GM12864 (cell line): ENCODE measurements at regions not wholly inside any gene's neighbourhood (a gene's known extent, or its start where the extent isn't known, plus 50 kb on each side); places are given as distances from the start of the nearest gene placed in this dataset.
"Not testable (repeated sequence)": the region's sequence is repeated elsewhere in the genome, so short reads cannot be mapped to it uniquely, and the experiment has no call there.

Source experiments
- DNase-seq: peaks from one replicate; pipeline ENCODE4 v3.0.0-alpha.2; 2011; ENCODE audit warnings: low read depth
- H3K4me3 ChIP-seq: 2 replicates; pipeline ENCODE4 v1.5.1; 2011; ENCODE audit warnings: mild to moderate bottlenecking, low read depth, low read length, control low read depth
- TF ChIP-seq, protein P1 (sequence below): IDR thresholded peaks from 2 replicates; pipeline ENCODE4 v1.5.1; 2011; ENCODE audit warnings: low read depth, mild to moderate bottlenecking, moderate library complexity, low read length, control low read depth, inconsistent platforms; ENCODE audit errors: missing control alignments

- TF ChIP-seq, protein P1, sequence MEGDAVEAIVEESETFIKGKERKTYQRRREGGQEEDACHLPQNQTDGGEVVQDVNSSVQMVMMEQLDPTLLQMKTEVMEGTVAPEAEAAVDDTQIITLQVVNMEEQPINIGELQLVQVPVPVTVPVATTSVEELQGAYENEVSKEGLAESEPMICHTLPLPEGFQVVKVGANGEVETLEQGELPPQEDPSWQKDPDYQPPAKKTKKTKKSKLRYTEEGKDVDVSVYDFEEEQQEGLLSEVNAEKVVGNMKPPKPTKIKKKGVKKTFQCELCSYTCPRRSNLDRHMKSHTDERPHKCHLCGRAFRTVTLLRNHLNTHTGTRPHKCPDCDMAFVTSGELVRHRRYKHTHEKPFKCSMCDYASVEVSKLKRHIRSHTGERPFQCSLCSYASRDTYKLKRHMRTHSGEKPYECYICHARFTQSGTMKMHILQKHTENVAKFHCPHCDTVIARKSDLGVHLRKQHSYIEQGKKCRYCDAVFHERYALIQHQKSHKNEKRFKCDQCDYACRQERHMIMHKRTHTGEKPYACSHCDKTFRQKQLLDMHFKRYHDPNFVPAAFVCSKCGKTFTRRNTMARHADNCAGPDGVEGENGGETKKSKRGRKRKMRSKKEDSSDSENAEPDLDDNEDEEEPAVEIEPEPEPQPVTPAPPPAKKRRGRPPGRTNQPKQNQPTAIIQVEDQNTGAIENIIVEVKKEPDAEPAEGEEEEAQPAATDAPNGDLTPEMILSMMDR: no peak
- no peak for DNase-seq
- H3K4me3 ChIP-seq: no peak overlapping the region
Observed at GRCh38 chr12:67043771-67044170, 225.4 kb upstream of the CAND1 start.

GRCh38 chr12:67045650-67046049, 223.5 kb upstream of the CAND1 start:
- no peak for DNase-seq
- TF ChIP-seq, protein P1: no peak
- no peak overlapping the region for H3K4me3 ChIP-seq

GRCh38 chr12:67046062-67046461, 223.1 kb upstream of the CAND1 start:
- no peak for DNase-seq
- TF ChIP-seq, protein P1: no peak
- no peak overlapping the region for H3K4me3 ChIP-seq

DNA sequence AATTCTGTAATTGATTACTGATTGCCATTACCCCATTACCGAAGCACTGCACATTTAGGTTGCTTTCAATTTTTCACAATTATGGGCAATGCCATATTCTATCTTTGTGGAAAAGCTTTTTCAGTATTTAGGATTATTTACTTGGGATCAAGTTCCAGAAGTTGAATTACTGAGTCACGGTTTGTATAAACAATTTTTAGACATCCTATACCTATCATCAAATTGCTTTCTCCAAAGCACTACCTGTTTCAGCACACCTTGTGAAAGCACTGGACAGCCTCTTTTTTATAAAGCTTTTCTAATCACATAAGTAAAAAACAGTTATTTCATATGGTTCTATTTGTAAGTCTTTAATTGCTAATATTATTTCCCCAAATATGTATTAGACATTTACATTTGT, 221.5 kb upstream of the CAND1 start:
- H3K4me3 ChIP-seq: no peak overlapping the region
- TF ChIP-seq, protein P1: no peak
- no peak for DNase-seq

DNA sequence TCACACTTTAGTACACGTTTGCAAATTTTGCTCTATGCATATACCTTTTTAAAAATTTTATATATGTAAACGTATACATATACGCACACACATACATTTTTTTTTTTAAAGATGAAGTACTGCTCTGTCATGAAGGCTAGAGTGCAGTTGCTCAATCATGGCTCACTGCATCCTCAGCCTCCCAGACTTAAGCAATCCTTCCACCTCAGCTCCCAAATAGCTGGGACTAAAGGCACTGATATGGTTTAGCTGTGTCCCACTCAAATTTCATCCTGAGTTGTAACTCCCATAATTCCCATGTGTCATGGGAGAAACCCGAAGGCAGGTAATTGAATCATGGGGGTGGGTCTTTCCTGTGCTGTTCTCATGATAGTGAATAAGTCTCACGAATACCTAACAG, 220.8 kb upstream of the CAND1 start:
- TF ChIP-seq, protein P1: no peak
- H3K4me3 ChIP-seq: no peak overlapping the region
- no peak for DNase-seq

DNA sequence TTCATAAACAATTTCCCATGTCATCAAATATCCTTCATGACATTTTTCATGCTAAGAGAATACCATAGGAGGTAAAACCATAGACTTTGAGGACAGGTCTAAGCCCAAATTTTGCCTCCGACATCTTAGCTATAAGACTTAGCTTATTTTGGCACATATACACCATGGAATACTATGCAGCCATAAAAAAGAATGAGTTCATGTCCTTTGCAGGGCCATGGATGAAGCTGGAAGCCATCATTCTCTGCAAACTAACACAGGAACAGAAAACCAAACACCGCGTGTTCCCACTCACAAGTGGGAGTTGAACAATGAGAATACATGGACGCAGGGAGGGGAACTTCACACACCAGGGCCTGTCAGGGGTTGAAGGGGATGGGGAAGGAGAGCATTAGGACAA, 220.0 kb upstream of the CAND1 start:
- DNase-seq, H3K4me3 ChIP-seq: not testable (repeated sequence)

- no peak for DNase-seq
Observed at GRCh38 chr12:67052981-67053380, 216.2 kb upstream of the CAND1 start.

More at GRCh38 chr12:67052981-67053380, 216.2 kb upstream of the CAND1 start:
- no peak overlapping the region for H3K4me3 ChIP-seq
- TF ChIP-seq, protein P1: no peak
